ENCODE measurements at regions not wholly inside any gene's neighbourhood (a gene's known extent, or its start where the extent isn't known, plus 50 kb on each side); places are given as distances from the start of the nearest gene placed in this dataset.
A peak's percentile ranks its signal among the peaks of the same experiment; 100 is the strongest.

GRCh38 chr4:89590128-89590527, 246.8 kb downstream of the SNCA start:
- in situ Hi-C loops (cut with MboI; ENCODE audit: low pct_unique_long_range_greater_than_20kb, low sequenced_read_pairs, unreplicated experiment) = no loop called here

DNA sequence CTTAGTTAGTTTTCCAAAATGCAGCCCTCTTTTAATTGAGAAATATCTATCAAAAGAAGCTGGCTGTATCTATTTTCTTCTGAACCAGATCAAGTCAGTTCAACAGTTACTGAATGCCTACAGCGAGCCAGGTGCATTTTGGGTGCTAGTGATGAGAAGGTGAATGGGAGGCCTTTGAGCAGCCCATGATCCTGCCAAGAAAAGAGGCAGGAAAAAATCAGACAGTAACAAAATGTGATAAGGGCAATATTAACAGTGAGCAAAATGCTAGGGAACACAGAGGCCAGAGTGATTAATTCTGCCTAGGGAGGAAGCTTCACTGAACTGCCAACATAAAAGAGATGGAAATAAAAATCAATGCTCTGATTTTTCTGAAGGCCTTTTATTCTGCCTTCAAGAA, 248.5 kb downstream of the SNCA start:
- in situ Hi-C loops (cut with MboI; ENCODE audit: low pct_unique_long_range_greater_than_20kb, low sequenced_read_pairs, unreplicated experiment) = no loop called here
- DNase-seq (ENCODE audit: low spot score) = no peak
- TF ChIP-seq, protein P1, sequence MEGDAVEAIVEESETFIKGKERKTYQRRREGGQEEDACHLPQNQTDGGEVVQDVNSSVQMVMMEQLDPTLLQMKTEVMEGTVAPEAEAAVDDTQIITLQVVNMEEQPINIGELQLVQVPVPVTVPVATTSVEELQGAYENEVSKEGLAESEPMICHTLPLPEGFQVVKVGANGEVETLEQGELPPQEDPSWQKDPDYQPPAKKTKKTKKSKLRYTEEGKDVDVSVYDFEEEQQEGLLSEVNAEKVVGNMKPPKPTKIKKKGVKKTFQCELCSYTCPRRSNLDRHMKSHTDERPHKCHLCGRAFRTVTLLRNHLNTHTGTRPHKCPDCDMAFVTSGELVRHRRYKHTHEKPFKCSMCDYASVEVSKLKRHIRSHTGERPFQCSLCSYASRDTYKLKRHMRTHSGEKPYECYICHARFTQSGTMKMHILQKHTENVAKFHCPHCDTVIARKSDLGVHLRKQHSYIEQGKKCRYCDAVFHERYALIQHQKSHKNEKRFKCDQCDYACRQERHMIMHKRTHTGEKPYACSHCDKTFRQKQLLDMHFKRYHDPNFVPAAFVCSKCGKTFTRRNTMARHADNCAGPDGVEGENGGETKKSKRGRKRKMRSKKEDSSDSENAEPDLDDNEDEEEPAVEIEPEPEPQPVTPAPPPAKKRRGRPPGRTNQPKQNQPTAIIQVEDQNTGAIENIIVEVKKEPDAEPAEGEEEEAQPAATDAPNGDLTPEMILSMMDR (IDR thresholded peaks at IDR 0.05; ENCODE audit: extremely low read depth, insufficient read depth, missing control alignments) = no peak

More at GRCh38 chr4:89590128-89590527, 246.8 kb downstream of the SNCA start:
- TF ChIP-seq, protein P1 (IDR thresholded peaks at IDR 0.05; ENCODE audit: extremely low read depth, insufficient read depth, missing control alignments) = no peak
- DNase-seq (ENCODE audit: low spot score) = no peak

DNA sequence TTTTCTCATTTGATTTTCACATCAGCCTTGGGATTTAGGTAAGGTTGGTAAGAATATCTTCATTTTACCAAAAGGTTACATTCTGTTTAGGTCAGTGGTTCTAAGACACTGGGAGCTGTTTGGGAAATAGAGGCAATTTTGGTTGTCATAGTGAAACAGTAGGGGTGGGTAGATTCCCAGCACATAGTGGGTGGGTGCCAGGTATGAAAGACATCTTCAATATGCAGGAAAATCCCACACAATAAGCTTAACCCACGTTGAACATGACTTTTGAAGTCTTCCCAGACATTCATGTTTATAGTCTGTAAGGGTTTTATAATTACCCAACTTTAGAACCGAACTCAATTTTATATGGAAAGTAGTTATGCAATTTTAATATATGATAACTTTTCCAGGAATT, 249.6 kb downstream of the SNCA start:
- in situ Hi-C loops (cut with MboI; ENCODE audit: low pct_unique_long_range_greater_than_20kb, low sequenced_read_pairs, unreplicated experiment) = no loop called here
- TF ChIP-seq, protein P1 (IDR thresholded peaks at IDR 0.05; ENCODE audit: extremely low read depth, insufficient read depth, missing control alignments) = no peak
- DNase-seq (ENCODE audit: low spot score) = no peak

DNA sequence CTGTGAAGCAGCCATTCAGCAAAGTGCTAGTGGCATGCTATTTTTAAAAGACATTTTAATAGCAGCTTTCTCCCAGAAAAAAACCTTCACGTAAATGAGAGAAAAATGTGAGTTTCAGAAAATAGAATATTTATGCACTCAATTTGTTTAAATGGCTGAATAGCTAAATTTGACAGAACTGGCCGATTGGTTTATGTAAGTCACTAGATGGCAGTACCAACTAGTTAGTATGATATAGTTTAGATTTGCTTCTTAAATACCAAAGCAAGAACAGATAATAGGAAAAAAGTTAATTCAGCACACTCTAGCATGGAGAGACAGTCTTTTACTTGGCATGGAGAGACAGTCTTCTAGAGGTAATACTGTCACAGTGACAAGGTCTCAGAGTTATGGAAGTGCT, 250.1 kb downstream of the SNCA start:
- no peak for DNase-seq (ENCODE audit: low spot score)
- TF ChIP-seq, protein P1 (IDR thresholded peaks at IDR 0.05; ENCODE audit: extremely low read depth, insufficient read depth, missing control alignments) = peak; percentile 14
- in situ Hi-C loops (cut with MboI; ENCODE audit: low pct_unique_long_range_greater_than_20kb, low sequenced_read_pairs, unreplicated experiment) = no loop called here

DNA sequence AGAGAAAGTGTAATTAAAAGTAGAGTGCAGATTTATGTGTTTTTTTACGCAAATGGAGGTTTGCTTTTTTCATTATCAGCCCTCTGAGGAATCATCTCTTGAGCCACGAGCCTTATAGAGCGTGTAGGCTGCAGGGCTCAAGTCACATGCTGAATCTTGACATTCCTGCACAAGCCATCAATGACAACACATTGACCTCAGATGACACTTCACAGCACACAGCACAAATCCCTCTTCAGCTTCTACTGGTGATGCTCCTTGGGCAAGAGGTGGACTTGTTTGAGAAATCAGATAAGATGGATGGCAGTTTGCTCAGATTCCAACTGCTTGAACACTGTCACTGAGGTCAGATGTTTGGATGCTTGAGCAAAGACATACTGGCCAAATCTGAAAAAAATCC, 250.6 kb downstream of the SNCA start:
- TF ChIP-seq, protein P1 (IDR thresholded peaks at IDR 0.05; ENCODE audit: extremely low read depth, insufficient read depth, missing control alignments) = no peak
- no peak for DNase-seq (ENCODE audit: low spot score)
- in situ Hi-C loops (cut with MboI; ENCODE audit: low pct_unique_long_range_greater_than_20kb, low sequenced_read_pairs, unreplicated experiment) = no loop called here

DNA sequence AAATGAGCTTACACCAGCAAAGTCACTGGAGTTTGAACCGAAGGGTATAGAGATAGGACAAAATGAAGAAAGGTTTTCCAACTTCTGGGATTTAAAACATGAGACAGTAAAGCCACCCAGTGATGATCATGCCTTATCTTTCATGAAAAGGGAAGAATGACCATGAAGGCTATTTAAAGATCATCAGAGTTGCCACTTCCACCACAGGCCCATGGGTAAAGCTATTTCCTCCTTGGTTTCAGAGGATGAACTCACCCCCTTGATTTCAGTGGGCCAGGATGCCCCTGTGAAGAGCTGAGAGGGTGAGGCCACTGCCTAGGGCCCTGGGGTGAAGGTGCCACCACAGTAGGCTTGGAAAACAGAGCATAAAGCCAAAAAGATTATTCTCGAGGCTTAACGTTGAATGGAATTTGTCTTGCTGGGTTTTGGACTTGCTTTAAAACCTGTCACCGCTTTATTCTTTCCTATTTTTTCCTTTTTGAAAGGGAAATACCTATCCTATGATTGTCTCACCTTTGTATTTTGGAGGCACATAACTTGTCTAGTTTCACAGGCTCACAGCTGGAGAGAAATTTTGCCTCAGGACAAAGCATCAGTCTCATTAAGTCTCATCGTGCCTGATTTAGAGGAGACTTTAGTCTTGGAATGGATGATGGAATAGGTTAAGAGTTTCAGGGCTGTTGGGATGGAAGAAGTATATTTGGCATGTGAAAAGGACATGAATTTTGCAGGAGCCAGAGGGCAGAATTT, 254.0 kb downstream of the SNCA start:
- in situ Hi-C loops (cut with MboI; ENCODE audit: low pct_unique_long_range_greater_than_20kb, low sequenced_read_pairs, unreplicated experiment) = no loop called here

More for the DNA sequence above, 254.0 kb downstream of the SNCA start:
- TF ChIP-seq, protein P1 (IDR thresholded peaks at IDR 0.05; ENCODE audit: extremely low read depth, insufficient read depth, missing control alignments) = no peak
- no peak for DNase-seq (ENCODE audit: low spot score)

Data from GM13977 (cell line).